ENCODE measurements at regions not wholly inside any gene's neighbourhood (a gene's known extent, or its start where the extent isn't known, plus 50 kb on each side); places are given as distances from the start of the nearest gene placed in this dataset.

- no peak for TF ChIP-seq CTCF (IDR thresholded peaks at IDR 0.05; ENCODE audit: control extremely low read depth, extremely low read depth, low read depth, missing control alignments)
- CTCF ChIA-PET, result no interaction called here
- POLR2A ChIA-PET, result no interaction called here
- no peak for DNase-seq (ENCODE audit: extremely low spot score)
Observed at GRCh38 chr3:64377942-64378341, 152.7 kb upstream of the PRICKLE2 start.

GRCh38 chr3:64375737-64376136 is 150.5 kb upstream of the PRICKLE2 start:
- POLR2A ChIA-PET, result no interaction called here
- TF ChIP-seq CTCF (IDR thresholded peaks at IDR 0.05; ENCODE audit: control extremely low read depth, extremely low read depth, low read depth, missing control alignments), result no peak
- no peak for DNase-seq (ENCODE audit: extremely low spot score)
- CTCF ChIA-PET, result no interaction called here

- ChIA-PET CTCF (interaction anchor here (0.9 to 2.6 kb wide), 5 partner anchors 9 to 339 kb away, joined by 3 to 7 read pairs (median 3); no protein-coding TSS in a partner anchor), POLR2A (no interaction called here)
- no peak for TF ChIP-seq CTCF (IDR thresholded peaks at IDR 0.05; ENCODE audit: control extremely low read depth, extremely low read depth, low read depth, missing control alignments)
- DNase-seq (ENCODE audit: extremely low spot score), result no peak
Observed at GRCh38 chr3:64369390-64369789, 144.1 kb upstream of the PRICKLE2 start.

- DNase-seq (ENCODE audit: extremely low spot score), result no peak
- CTCF ChIA-PET, result interaction anchor here (0.9 to 2.6 kb wide), 4 partner anchors 10 to 338 kb away, joined by 3 to 7 read pairs (median 3); no protein-coding TSS in a partner anchor
- POLR2A ChIA-PET, result no interaction called here
- no peak for TF ChIP-seq CTCF (IDR thresholded peaks at IDR 0.05; ENCODE audit: control extremely low read depth, extremely low read depth, low read depth, missing control alignments)
Observed at GRCh38 chr3:64368257-64369020, 143.2 kb upstream of the PRICKLE2 start.

GRCh38 chr3:64365877-64366276 is 140.6 kb upstream of the PRICKLE2 start:
- ChIA-PET POLR2A (no interaction called here), CTCF (interaction anchor here (0.9 to 1.6 kb wide), 5 partner anchors 8 to 342 kb away, joined by 3 to 5 read pairs (median 3); no protein-coding TSS in a partner anchor)
- no peak for DNase-seq (ENCODE audit: extremely low spot score)
- TF ChIP-seq CTCF (IDR thresholded peaks at IDR 0.05; ENCODE audit: control extremely low read depth, extremely low read depth, low read depth, missing control alignments), result no peak

- ChIA-PET POLR2A (no interaction called here), CTCF (interaction anchor here (0.9 to 1.7 kb wide), 3 partner anchors 18 to 120 kb away, joined by 3 to 4 read pairs (median 4); no protein-coding TSS in a partner anchor)
- TF ChIP-seq CTCF (IDR thresholded peaks at IDR 0.05; ENCODE audit: control extremely low read depth, extremely low read depth, low read depth, missing control alignments), result no peak
- no peak for DNase-seq (ENCODE audit: extremely low spot score)
Observed at GRCh38 chr3:64363842-64364241, 138.6 kb upstream of the PRICKLE2 start.
